ENCODE measurements at regions not wholly inside any gene's neighbourhood (a gene's known extent, or its start where the extent isn't known, plus 50 kb on each side); places are given as distances from the start of the nearest gene placed in this dataset.

GRCh38 chr9:108417726-108418125, 438.1 kb downstream of the ACTL7B start:
- Histone ChIP-seq H3K4me2 (ENCODE audit: low read length) (no peak overlapping the region), H3K4me1 (ENCODE audit: insufficient read depth, low read length, severe bottlenecking) (no peaks in the 10 kb centered on the region), H3K4me3 (ENCODE audit: low read depth, low read length, poor library complexity, severe bottlenecking) (no peak overlapping the region), H3K9me3 (ENCODE audit: low read length) (no peaks in the 10 kb centered on the region), H4K20me1 (ENCODE audit: insufficient read depth, low read length) (no peaks in the 10 kb centered on the region), H3K9me2 (ENCODE audit: low read depth, low read length) (no peaks in the 10 kb centered on the region), H3K36me3 (ENCODE audit: insufficient read depth, low read length) (no peaks in the 10 kb centered on the region), H3K9ac (ENCODE audit: low read length) (no peak overlapping the region), H2AFZ (ENCODE audit: low read length) (no peak overlapping the region), H3K79me2 (ENCODE audit: insufficient read depth, low read length) (no peaks in the 10 kb centered on the region), H3K27me3 (ENCODE audit: insufficient read depth, low read length) (no peaks in the 10 kb centered on the region), H3F3A (ENCODE audit: insufficient read depth, low read length) (no peaks in the 10 kb centered on the region), H3K27ac (ENCODE audit: low read depth, low read length, poor library complexity, severe bottlenecking) (no peak overlapping the region)
- TF ChIP-seq EZH2 (IDR thresholded peaks at IDR 0.05; ENCODE audit: borderline replicate concordance, low read length): no peak
- TF ChIP-seq CTCF (IDR thresholded peaks at IDR 0.05; ENCODE audit: low read length): no peak

- Histone ChIP-seq H3K4me3 (ENCODE audit: low read depth, low read length, poor library complexity, severe bottlenecking) (no peak overlapping the region), H3K9me3 (ENCODE audit: low read length) (no peaks in the 10 kb centered on the region), H2AFZ (ENCODE audit: low read length) (no peak overlapping the region), H3K4me1 (ENCODE audit: insufficient read depth, low read length, severe bottlenecking) (no peaks in the 10 kb centered on the region), H3F3A (ENCODE audit: insufficient read depth, low read length) (no peaks in the 10 kb centered on the region), H3K9ac (ENCODE audit: low read length) (no peak overlapping the region), H3K27me3 (ENCODE audit: insufficient read depth, low read length) (no peaks in the 10 kb centered on the region), H3K4me2 (ENCODE audit: low read length) (no peak overlapping the region), H4K20me1 (ENCODE audit: insufficient read depth, low read length) (no peaks in the 10 kb centered on the region), H3K27ac (ENCODE audit: low read depth, low read length, poor library complexity, severe bottlenecking) (no peak overlapping the region), H3K36me3 (ENCODE audit: insufficient read depth, low read length) (no peaks in the 10 kb centered on the region), H3K9me2 (ENCODE audit: low read depth, low read length) (no peaks in the 10 kb centered on the region), H3K79me2 (ENCODE audit: insufficient read depth, low read length) (no peaks in the 10 kb centered on the region)
- TF ChIP-seq EZH2 (IDR thresholded peaks at IDR 0.05; ENCODE audit: borderline replicate concordance, low read length) (no peak), CTCF (IDR thresholded peaks at IDR 0.05; ENCODE audit: low read length) (no peak)
Measured at GRCh38 chr9:108417312-108417711, 438.5 kb downstream of the ACTL7B start.

- Histone ChIP-seq H3K27ac (ENCODE audit: low read depth, low read length, poor library complexity, severe bottlenecking) (no peak overlapping the region), H3K79me2 (ENCODE audit: insufficient read depth, low read length) (no peaks in the 10 kb centered on the region), H3K36me3 (ENCODE audit: insufficient read depth, low read length) (no peaks in the 10 kb centered on the region), H3K4me3 (ENCODE audit: low read depth, low read length, poor library complexity, severe bottlenecking) (no peak overlapping the region), H3K9me2 (ENCODE audit: low read depth, low read length) (no peaks in the 10 kb centered on the region), H3K27me3 (ENCODE audit: insufficient read depth, low read length) (no peaks in the 10 kb centered on the region), H3K9ac (ENCODE audit: low read length) (no peak overlapping the region), H3F3A (ENCODE audit: insufficient read depth, low read length) (no peaks in the 10 kb centered on the region), H3K4me2 (ENCODE audit: low read length) (no peak overlapping the region), H2AFZ (ENCODE audit: low read length) (no peak overlapping the region), H3K9me3 (ENCODE audit: low read length) (no peaks in the 10 kb centered on the region), H3K4me1 (ENCODE audit: insufficient read depth, low read length, severe bottlenecking) (no peaks in the 10 kb centered on the region), H4K20me1 (ENCODE audit: insufficient read depth, low read length) (no peaks in the 10 kb centered on the region)
- TF ChIP-seq CTCF (IDR thresholded peaks at IDR 0.05; ENCODE audit: low read length) (no peak), EZH2 (IDR thresholded peaks at IDR 0.05; ENCODE audit: borderline replicate concordance, low read length) (no peak)
Measured at GRCh38 chr9:108416324-108416723, 439.5 kb downstream of the ACTL7B start.

Data from OCI-LY1 (cell line).